GM12892 (cell line): ENCODE measurements at regions not wholly inside any gene's neighbourhood (a gene's known extent, or its start where the extent isn't known, plus 50 kb on each side); places are given as distances from the start of the nearest gene placed in this dataset.

Experiments
- POLR2A ChIP-seq: IDR thresholded peaks from 2 replicates; pipeline ENCODE4 v1.6.1; 2011; ENCODE audit warnings: low read depth, low read length, control low read depth
- POLR2AphosphoS5 ChIP-seq: IDR thresholded peaks from 2 replicates; pipeline ENCODE4 v1.6.1; 2011; ENCODE audit warnings: low read depth, low read length, control low read depth
- TAF1 ChIP-seq: IDR thresholded peaks from 2 replicates; pipeline ENCODE4 v1.6.1; 2011; ENCODE audit warnings: low read depth, mild to moderate bottlenecking, control low read depth, low read length, borderline replicate concordance

- no peak for TF ChIP-seq POLR2AphosphoS5
- TF ChIP-seq POLR2A = no peak
- no peak for TF ChIP-seq TAF1
These were observed 838.0 kb upstream of the NR2F2 start for GRCh38 chr15:95492388-95493070.
